ENCODE measurements at regions not wholly inside any gene's neighbourhood (a gene's known extent, or its start where the extent isn't known, plus 50 kb on each side); places are given as distances from the start of the nearest gene placed in this dataset.
"Not testable (repeated sequence)": the region's sequence is repeated elsewhere in the genome, so short reads cannot be mapped to it uniquely, and the experiment has no call there.

DNA sequence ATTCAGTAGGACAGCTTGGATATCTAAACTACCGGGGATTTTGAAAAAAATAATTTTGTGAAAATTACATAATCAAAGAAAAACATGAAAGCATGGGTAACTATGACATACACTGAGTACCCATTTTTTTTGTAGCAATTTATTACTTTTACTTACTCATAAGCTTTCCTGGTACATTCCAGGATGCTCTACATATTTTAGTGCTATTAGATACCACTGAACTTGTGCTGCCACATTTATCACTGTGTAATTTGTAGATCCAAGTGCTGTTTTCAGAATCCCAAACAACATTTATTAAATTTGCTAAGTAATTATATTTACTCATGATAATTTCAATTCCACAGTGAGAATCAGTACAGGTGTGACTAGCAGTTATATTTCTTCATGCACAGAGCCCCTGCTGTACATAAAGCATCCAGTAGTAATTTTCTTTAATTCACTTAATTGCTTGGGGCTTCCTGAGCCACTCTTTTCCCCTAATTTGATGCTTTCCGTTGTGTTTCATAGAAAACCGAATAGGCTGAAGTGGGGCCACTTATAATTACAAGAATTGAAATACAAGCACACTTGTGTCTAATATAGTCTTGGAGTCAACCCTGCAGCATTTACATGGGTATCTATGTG, 2254.4 kb downstream of the ARAP2 start:
- H3K4me3 ChIP-seq (replicated peaks; ENCODE audit: low read depth, low read length) = no peak overlapping the region
- DNase-seq (ENCODE audit: extremely low read depth, low read depth) = no peak
- TF ChIP-seq, protein P1, sequence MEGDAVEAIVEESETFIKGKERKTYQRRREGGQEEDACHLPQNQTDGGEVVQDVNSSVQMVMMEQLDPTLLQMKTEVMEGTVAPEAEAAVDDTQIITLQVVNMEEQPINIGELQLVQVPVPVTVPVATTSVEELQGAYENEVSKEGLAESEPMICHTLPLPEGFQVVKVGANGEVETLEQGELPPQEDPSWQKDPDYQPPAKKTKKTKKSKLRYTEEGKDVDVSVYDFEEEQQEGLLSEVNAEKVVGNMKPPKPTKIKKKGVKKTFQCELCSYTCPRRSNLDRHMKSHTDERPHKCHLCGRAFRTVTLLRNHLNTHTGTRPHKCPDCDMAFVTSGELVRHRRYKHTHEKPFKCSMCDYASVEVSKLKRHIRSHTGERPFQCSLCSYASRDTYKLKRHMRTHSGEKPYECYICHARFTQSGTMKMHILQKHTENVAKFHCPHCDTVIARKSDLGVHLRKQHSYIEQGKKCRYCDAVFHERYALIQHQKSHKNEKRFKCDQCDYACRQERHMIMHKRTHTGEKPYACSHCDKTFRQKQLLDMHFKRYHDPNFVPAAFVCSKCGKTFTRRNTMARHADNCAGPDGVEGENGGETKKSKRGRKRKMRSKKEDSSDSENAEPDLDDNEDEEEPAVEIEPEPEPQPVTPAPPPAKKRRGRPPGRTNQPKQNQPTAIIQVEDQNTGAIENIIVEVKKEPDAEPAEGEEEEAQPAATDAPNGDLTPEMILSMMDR (IDR thresholded peaks at IDR 0.05; ENCODE audit: low read depth, low read length, missing control alignments) = no peak

DNA sequence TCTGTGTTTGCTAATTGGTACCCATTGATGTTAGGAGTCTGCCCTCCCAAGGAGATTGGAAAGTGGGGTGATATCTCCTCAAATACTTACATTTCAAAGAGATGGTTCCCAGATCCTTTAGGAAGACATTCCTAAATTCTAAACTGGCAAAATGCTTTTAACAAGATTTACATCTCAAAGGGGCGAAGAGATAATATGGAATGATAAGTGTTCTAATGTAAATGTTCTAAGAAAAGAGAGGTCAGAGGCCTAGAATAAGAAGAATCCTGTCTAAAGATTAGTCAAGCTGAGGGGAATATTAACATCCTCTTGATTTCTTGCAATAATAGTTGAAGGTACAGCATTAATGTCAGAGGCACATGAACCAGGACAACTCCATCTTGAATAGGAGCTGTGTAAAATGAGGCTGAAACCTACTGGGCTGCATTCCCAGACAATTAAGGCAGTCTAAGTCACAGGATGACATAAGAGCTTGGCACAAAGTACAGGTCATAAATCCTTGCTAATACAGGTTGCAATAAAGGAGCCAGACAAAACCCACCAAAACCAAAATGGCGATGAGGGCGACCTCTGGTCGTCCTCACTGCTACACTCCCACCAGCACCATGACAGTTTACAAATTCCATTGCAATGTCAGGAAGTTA, 2248.1 kb downstream of the ARAP2 start:
- DNase-seq (ENCODE audit: extremely low read depth, low read depth) = peak; percentile 16
- TF ChIP-seq, protein P1 (IDR thresholded peaks at IDR 0.05; ENCODE audit: low read depth, low read length, missing control alignments) = no peak
- H3K4me3 ChIP-seq (replicated peaks; ENCODE audit: low read depth, low read length) = no peak overlapping the region

DNA sequence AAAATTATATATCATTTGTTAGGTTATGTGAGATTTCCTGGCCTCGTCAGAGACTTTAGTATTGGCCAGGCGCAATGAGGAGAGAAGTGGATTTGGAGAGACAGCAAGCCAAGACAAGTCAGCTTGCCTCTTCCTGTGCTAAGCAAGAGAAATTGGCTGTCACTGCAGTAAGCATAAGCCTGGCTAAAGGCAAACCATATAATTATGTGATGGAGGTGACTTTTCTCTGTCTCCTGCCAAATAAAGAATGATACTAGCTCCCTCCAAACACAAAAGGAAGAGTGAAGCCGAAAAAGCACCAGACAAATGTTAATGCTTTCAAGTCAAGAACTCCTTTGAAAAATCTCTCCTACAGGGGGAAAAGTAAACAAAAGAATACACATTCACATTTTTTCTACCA, 2246.0 kb downstream of the ARAP2 start:
- DNase-seq (ENCODE audit: extremely low read depth, low read depth) = no peak
- H3K4me3 ChIP-seq (replicated peaks; ENCODE audit: low read depth, low read length) = no peak overlapping the region
- TF ChIP-seq, protein P1 (IDR thresholded peaks at IDR 0.05; ENCODE audit: low read depth, low read length, missing control alignments) = no peak

DNA sequence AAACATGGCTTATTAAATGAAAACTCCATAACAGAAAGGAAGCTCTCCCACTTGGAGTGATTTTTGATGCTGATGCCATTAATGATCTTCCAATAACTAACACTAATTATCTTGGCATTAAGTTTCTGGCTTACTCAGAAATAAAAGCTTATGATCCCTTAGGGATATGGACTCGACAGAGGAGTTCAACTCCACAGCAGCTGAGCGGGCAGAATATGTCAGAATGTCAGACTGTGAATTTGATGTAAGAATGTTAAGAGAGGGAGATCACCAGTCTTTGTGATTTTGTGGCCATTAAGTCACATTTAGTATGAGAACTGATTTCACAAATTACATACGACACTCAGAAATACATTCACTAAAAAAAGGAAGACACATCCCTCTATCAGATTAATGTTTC, 2244.0 kb downstream of the ARAP2 start:
- TF ChIP-seq, protein P1 (IDR thresholded peaks at IDR 0.05; ENCODE audit: low read depth, low read length, missing control alignments) = no peak
- no peak overlapping the region for H3K4me3 ChIP-seq (replicated peaks; ENCODE audit: low read depth, low read length)
- no peak for DNase-seq (ENCODE audit: extremely low read depth, low read depth)

DNA sequence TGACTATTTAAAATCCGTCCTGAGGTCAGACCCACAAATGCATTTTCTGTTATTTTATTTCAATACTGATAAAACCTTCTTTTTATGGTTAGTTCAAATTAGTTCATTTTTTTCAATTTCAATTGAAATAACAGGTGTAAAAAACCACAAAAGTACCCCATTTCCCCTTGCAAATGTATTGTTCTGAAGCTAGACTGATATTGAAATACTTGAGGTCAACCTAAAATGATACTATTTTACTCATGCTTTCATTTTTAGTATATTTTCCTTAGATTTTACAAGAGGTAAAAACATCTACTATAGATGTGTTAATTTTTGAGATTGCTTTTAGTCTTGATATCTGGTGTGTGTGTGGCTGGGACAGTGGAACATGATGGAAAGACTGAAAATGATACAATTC, 2237.8 kb downstream of the ARAP2 start:
- DNase-seq (ENCODE audit: extremely low read depth, low read depth); H3K4me3 ChIP-seq (replicated peaks; ENCODE audit: low read depth, low read length): not testable (repeated sequence)

DNA sequence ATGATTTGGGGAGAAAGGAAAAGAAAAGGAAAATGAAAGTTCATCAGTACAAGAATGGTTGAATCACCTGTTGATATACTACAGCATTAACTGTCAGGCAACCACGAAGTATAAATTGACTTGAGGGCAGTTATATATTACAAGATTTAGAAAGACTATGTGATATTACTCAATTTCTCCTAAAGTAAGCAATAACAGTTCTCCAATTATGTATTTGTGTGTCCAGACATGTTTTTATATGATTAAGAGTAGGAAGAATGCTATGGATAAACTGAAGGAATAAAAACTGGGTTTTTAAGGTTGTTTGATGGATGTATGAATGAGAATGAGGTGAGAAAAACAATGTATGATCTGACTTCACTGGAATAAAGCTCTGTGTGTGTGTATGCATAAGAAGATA, 2234.4 kb downstream of the ARAP2 start:
- TF ChIP-seq, protein P1 (IDR thresholded peaks at IDR 0.05; ENCODE audit: low read depth, low read length, missing control alignments) = no peak
- no peak overlapping the region for H3K4me3 ChIP-seq (replicated peaks; ENCODE audit: low read depth, low read length)
- DNase-seq (ENCODE audit: extremely low read depth, low read depth) = no peak

DNA sequence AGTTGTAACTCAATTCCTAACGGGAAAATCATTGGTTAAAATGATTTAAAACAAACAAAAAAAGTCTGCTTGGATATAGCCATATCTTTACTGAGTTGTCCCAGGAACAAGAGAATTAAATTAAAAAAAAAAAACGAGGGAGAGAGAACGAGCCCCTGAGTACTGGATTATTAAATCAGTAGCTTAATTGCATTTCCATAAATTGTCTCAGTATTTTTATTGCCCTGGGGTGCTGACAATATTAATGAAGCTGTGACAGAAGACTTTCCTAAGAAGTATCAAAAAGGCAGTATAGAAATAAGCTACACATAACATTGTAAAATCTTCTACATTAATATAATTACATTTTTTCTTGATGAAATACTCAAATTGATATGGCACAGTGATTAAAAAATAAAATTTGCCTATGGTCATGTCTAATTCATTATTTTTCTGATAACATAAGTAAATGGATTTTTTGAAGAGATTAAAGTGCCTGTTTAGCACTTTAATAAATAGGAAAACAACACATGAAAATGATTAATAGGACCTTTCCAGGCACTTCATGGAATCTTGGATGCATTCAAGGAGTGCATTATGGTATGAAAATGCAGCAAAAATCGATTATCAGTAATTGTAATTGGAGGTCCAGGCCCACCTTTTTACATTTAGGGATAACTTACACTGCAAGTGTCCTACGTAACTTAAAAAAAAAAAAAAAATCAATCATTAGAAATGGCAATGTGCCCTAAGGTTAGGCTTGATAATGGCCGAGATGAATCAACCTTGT, 2233.4 kb downstream of the ARAP2 start:
- TF ChIP-seq, protein P1 (IDR thresholded peaks at IDR 0.05; ENCODE audit: low read depth, low read length, missing control alignments) = no peak
- DNase-seq (ENCODE audit: extremely low read depth, low read depth) = no peak
- H3K4me3 ChIP-seq (replicated peaks; ENCODE audit: low read depth, low read length) = no peak overlapping the region

Data from HFF-Myc (cell line).